ENCODE measurements at regions not wholly inside any gene's neighbourhood (a gene's known extent, or its start where the extent isn't known, plus 50 kb on each side); places are given as distances from the start of the nearest gene placed in this dataset.
"Not testable (repeated sequence)": the region's sequence is repeated elsewhere in the genome, so short reads cannot be mapped to it uniquely, and the experiment has no call there.

DNA sequence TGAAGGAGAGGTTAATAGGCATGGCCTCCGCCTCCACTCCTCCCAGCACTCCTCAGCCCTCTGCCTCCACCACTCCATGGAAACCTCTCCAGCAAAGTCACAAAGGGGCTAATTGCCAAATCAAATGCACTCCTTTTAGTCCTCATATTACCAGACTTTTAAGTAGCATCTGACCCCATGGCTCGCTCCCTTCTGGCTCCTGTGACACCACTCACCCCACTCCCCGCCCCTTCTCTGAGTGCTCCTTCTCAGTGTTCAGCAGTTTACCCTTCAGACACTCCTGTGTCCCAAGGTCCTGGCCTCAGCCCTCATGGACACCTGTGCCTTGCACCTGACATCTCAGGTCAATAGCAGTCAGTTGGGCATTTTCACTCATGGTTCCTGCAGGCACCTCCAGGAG is 243.5 kb upstream of the CCL2 start:
- Histone ChIP-seq H3K27me3 (no peaks in the 10 kb centered on the region), H3K36me3 (no peaks in the 10 kb centered on the region), H3K4me1 (no peaks in the 10 kb centered on the region), H3K9me3 (no peaks in the 10 kb centered on the region), H3K4me3 (no peak overlapping the region), H3K27ac (no peak overlapping the region)
- WGBS, 2 donors = 67 to 73% methylated on average over 3 of the region's 3 CpGs
- TF ChIP-seq EP300 (IDR thresholded peaks at IDR 0.05) = no peak
- TF ChIP-seq CTCF (IDR thresholded peaks at IDR 0.05) = no peak
- DNase-seq (ENCODE audit: low spot score in 2 of 2) = no peak

DNA sequence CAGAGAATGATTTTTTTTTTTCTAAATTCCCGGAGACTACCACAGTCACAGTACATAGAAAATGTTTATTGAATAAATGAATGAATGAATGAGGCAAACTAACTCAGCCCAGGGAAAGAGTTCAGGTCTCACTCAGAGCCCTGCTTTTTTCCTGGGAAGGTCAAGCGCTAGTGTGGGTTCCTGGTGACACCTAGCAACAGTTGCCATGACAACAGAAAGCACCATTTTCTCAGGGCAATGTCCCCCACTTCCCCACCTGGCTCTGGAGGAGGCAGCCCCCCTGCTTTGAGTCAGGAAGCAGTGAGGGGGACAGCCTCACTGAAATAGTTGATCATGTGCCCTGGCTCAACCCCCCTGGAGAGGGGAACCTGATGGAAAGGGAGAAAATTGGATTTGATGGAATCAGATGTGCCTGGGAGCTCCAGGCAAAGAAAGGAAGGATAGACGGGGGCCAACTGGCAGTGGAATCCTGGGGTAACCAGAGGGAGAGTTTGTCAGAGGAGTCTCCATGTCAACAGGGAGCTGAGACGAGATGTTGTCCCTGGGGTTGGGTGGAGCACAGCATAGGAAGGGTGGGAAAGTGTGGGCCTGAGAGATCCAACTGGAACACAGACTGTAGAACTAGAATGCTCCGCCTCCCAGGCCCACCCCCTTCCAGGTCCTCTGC is 242.2 kb upstream of the CCL2 start:
- 64 to 67% methylated on average over 5 of the region's 5 CpGs for WGBS, 2 donors
- Histone ChIP-seq H3K36me3 (no peaks in the 10 kb centered on the region), H3K27ac (no peak overlapping the region), H3K4me3 (no peak overlapping the region), H3K9me3 (no peaks in the 10 kb centered on the region), H3K4me1 (no peaks in the 10 kb centered on the region), H3K27me3 (no peaks in the 10 kb centered on the region)
- TF ChIP-seq POLR2A (IDR thresholded peaks at IDR 0.05) (no peak), EP300 (IDR thresholded peaks at IDR 0.05) (no peak), CTCF (IDR thresholded peaks at IDR 0.05) (no peak)
- DNase-seq (ENCODE audit: low spot score in 2 of 2) = no peak

GRCh38 chr17:34015253-34015652 is 239.8 kb upstream of the CCL2 start:
- 86 to 89% methylated on average over 2 of the region's 2 CpGs for WGBS, 2 donors
- TF ChIP-seq EP300 (IDR thresholded peaks at IDR 0.05) = no peak
- TF ChIP-seq CTCF (IDR thresholded peaks at IDR 0.05) = no peak
- no peak for TF ChIP-seq POLR2A (IDR thresholded peaks at IDR 0.05)

DNA sequence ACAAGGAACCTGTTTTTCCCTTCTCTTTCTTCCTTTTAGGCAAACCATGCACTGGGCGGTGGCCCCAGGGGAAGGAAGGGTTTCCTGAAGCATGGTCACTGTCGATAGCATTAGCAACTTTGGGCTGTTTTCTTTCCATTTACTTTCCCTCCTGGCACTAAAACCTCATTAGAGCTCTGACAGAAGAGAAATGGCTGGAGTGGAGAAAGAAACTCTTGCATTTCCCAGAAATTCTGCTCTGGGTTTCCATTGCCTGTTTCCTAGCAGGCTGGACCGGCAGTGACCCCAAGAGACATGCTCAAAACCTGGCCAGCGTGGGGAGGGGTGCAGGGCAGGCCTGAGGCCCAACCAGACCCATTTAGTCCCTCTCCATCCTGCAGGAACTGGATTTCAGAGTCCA is 230.7 kb upstream of the CCL2 start:
- Histone ChIP-seq H3K9me3 (no peaks in the 10 kb centered on the region), H3K27me3 (no peaks in the 10 kb centered on the region), H3K4me3 (no peak overlapping the region), H3K4me1 (no peaks in the 10 kb centered on the region), H3K36me3 (no peaks in the 10 kb centered on the region), H3K27ac (no peak overlapping the region)
- WGBS, 2 donors = 53 to 57% methylated on average over 4 of the region's 4 CpGs
- TF ChIP-seq CTCF (IDR thresholded peaks at IDR 0.05) = no peak
- TF ChIP-seq POLR2A (IDR thresholded peaks at IDR 0.05) = no peak
- TF ChIP-seq EP300 (IDR thresholded peaks at IDR 0.05) = no peak
- no peak for DNase-seq (ENCODE audit: low spot score in 2 of 2)

More at GRCh38 chr17:34015253-34015652, 239.8 kb upstream of the CCL2 start:
- Histone ChIP-seq H3K36me3 (no peaks in the 10 kb centered on the region), H3K4me1 (no peaks in the 10 kb centered on the region), H3K27ac (no peak overlapping the region), H3K9me3 (no peaks in the 10 kb centered on the region), H3K4me3 (no peak overlapping the region), H3K27me3 (no peaks in the 10 kb centered on the region)
- DNase-seq (ENCODE audit: low spot score in 2 of 2) = no peak

- Histone ChIP-seq H3K9me3 (no peaks in the 10 kb centered on the region), H3K27me3 (no peaks in the 10 kb centered on the region), H3K36me3 (no peaks in the 10 kb centered on the region), H3K4me3 (no peak overlapping the region), H3K4me1 (no peaks in the 10 kb centered on the region), H3K27ac (no peak overlapping the region)
- TF ChIP-seq POLR2A (IDR thresholded peaks at IDR 0.05) (no peak), EP300 (IDR thresholded peaks at IDR 0.05) (no peak), CTCF (IDR thresholded peaks at IDR 0.05) (no peak)
- DNase-seq (ENCODE audit: low spot score in 2 of 2) = no peak
- WGBS, 2 donors = 63 to 65% methylated on average over 2 of the region's 2 CpGs
Measured at GRCh38 chr17:34024806-34025551, 230.1 kb upstream of the CCL2 start.

GRCh38 chr17:34030601-34031000 is 224.5 kb upstream of the CCL2 start:
- peaks cover 0 to 12% (median 0%) of the 10 kb centered on the region in 4 donors for H3K9me3 ChIP-seq
- H3K36me3 ChIP-seq; H3K4me3 ChIP-seq; H3K27me3 ChIP-seq; H3K4me1 ChIP-seq; DNase-seq (ENCODE audit: low spot score in 2 of 2); H3K27ac ChIP-seq: not testable (repeated sequence)
- WGBS, 2 donors = 61 to 73% methylated on average over 7 of the region's 7 CpGs

- peaks cover 0 to 12% (median 0%) of the 10 kb centered on the region in 4 donors for H3K9me3 ChIP-seq
- not testable (repeated sequence) for H3K36me3 ChIP-seq; H3K27ac ChIP-seq; DNase-seq (ENCODE audit: low spot score in 2 of 2); H3K27me3 ChIP-seq; H3K4me3 ChIP-seq; H3K4me1 ChIP-seq
Measured at GRCh38 chr17:34032305-34032704, 222.8 kb upstream of the CCL2 start.

- H3K27me3 ChIP-seq; H3K4me1 ChIP-seq; H3K36me3 ChIP-seq; H3K27ac ChIP-seq; H3K4me3 ChIP-seq; DNase-seq (ENCODE audit: low spot score in 2 of 2): not testable (repeated sequence)
- WGBS, 2 donors = 87 to 88% methylated on average over 9 of the region's 9 CpGs
- peaks cover 0 to 10% (median 0%) of the 10 kb centered on the region in 4 donors for H3K9me3 ChIP-seq
Measured at GRCh38 chr17:34038786-34039185, 216.3 kb upstream of the CCL2 start.
